ENCODE measurements at regions not wholly inside any gene's neighbourhood (a gene's known extent, or its start where the extent isn't known, plus 50 kb on each side); places are given as distances from the start of the nearest gene placed in this dataset.

- CTCF ChIA-PET (ENCODE audit: low intra/inter-chr PET ratio) = no interaction called here
Observed at GRCh38 chr13:39226359-39226758, 188.1 kb downstream of the NHLRC3 start.

GRCh38 chr13:39232401-39232980 is 194.2 kb downstream of the NHLRC3 start:
- in situ Hi-C loops (cut with MboI) = no loop called here
- Histone ChIP-seq H3K4me3 (no peak overlapping the region), H3K9me1 (ENCODE audit: control insufficient read depth, insufficient read depth, low read length) (no peaks in the 10 kb centered on the region), H3K36me3 (ENCODE audit: control insufficient read depth, insufficient read depth, low read length) (no peaks in the 10 kb centered on the region), H3K79me2 (ENCODE audit: control insufficient read depth, insufficient read depth, low read length) (no peaks in the 10 kb centered on the region), H3K9ac (ENCODE audit: insufficient read depth in 1 of 2, low read depth in 2 of 2, low read length in 2 of 2) (no peak overlapping the region), H3K4me1 (replicated peaks in 1 of 2; ENCODE audit: control insufficient read depth in 2 of 2, insufficient read depth in 2 of 2, low read length in 2 of 2) (no peaks in the 10 kb centered on the region), H4K20me1 (replicated peaks; ENCODE audit: control insufficient read depth, insufficient read depth, low read length) (no peaks in the 10 kb centered on the region), H3K27ac (ENCODE audit: extremely low read depth, low read depth, low read length) (no peak overlapping the region), H3K9me3 (replicated peaks; ENCODE audit: control insufficient read depth, insufficient read depth, low read depth, low read length) (no peaks in the 10 kb centered on the region), H3K27me3 (ENCODE audit: control insufficient read depth in 2 of 2, insufficient read depth in 2 of 2, low read length in 2 of 2) (no peaks in the 10 kb centered on the region), H3K4me2 (ENCODE audit: insufficient read depth, low read length) (no peak overlapping the region), H2AFZ (ENCODE audit: low read depth, low read length) (no peak overlapping the region)
- intact Hi-C loops (cut with micrococcal nuclease) = no loop called here
- ChIA-PET CTCF (ENCODE audit: low intra/inter-chr PET ratio) (interaction anchor here (0.6 kb wide), 1 partner anchor 1211 kb away, joined by 3 read pairs; no protein-coding TSS in a partner anchor), POLR2A (no interaction called here)
- BruUV-seq (replicated peaks) = no TSS peak
- no peak for ATAC-seq
- 0% methylated on average over 1 of the region's 1 CpG for WGBS (ENCODE audit: insufficient coverage, low coverage, missing lambda C conversion rate)
- FAIRE-seq = no peak
- DNase-seq (ENCODE audit: extremely low read depth in 1 of 4, low spot score in 3 of 4) = no peak
- TF ChIP-seq RAD21 (CRISPR knock-in tag; conservative IDR thresholded peaks at IDR 0.05 in 1 of 2, IDR thresholded peaks at IDR 0.05 in 1 of 2) (no peak), ID3 (CRISPR knock-in tag; IDR thresholded peaks at IDR 0.05) (no peak), ID3 (tag; IDR thresholded peaks at IDR 0.05) (no peak), SFPQ (IDR thresholded peaks at IDR 0.05; ENCODE audit: low read depth, low read length) (no peak), FOXA1 (IDR thresholded peaks at IDR 0.05; ENCODE audit: borderline replicate concordance) (no peak), CBX1 (IDR thresholded peaks at IDR 0.05; ENCODE audit: low read depth) (no peak), POLR2G (IDR thresholded peaks at IDR 0.05; ENCODE audit: low read depth, low read length) (no peak), FOSL1 (tag; conservative IDR thresholded peaks at IDR 0.05) (no peak), MAFK (IDR thresholded peaks at IDR 0.05; ENCODE audit: low read length) (no peak), BCOR (IDR thresholded peaks at IDR 0.05) (no peak), ZNF766 (CRISPR knock-in tag; conservative IDR thresholded peaks at IDR 0.05) (no peak), ZNF780A (CRISPR knock-in tag; IDR thresholded peaks at IDR 0.05) (no peak), ZKSCAN1 (IDR thresholded peaks at IDR 0.05; ENCODE audit: low read depth, low read length) (no peak), GABPA (tag; conservative IDR thresholded peaks at IDR 0.05; ENCODE audit: low read depth) (no peak)

More at GRCh38 chr13:39226359-39226758, 188.1 kb downstream of the NHLRC3 start:
- 0% methylated on average over 2 of the region's 3 CpGs for WGBS (ENCODE audit: insufficient coverage, low coverage, missing lambda C conversion rate)
- ATAC-seq (no peak), DNase-seq (ENCODE audit: extremely low read depth in 1 of 4, low spot score in 3 of 4) (no peak), FAIRE-seq (no peak)
- Histone ChIP-seq H3K79me2 (ENCODE audit: control insufficient read depth, insufficient read depth, low read length) (no peaks in the 10 kb centered on the region), H3K9ac (ENCODE audit: insufficient read depth in 1 of 2, low read depth in 2 of 2, low read length in 2 of 2) (no peak overlapping the region), H3K4me3 (no peak overlapping the region), H3K4me1 (replicated peaks in 1 of 2; ENCODE audit: control insufficient read depth in 2 of 2, insufficient read depth in 2 of 2, low read length in 2 of 2) (no peaks in the 10 kb centered on the region), H4K20me1 (replicated peaks; ENCODE audit: control insufficient read depth, insufficient read depth, low read length) (no peaks in the 10 kb centered on the region), H3K27ac (ENCODE audit: extremely low read depth, low read depth, low read length) (no peak overlapping the region), H3K36me3 (ENCODE audit: control insufficient read depth, insufficient read depth, low read length) (no peaks in the 10 kb centered on the region), H2AFZ (ENCODE audit: low read depth, low read length) (no peak overlapping the region), H3K9me1 (ENCODE audit: control insufficient read depth, insufficient read depth, low read length) (no peaks in the 10 kb centered on the region), H3K9me3 (replicated peaks; ENCODE audit: control insufficient read depth, insufficient read depth, low read depth, low read length) (no peaks in the 10 kb centered on the region), H3K4me2 (ENCODE audit: insufficient read depth, low read length) (no peak overlapping the region), H3K27me3 (ENCODE audit: control insufficient read depth in 2 of 2, insufficient read depth in 2 of 2, low read length in 2 of 2) (no peaks in the 10 kb centered on the region)
- in situ Hi-C loops (cut with MboI) (no loop called here), intact Hi-C loops (cut with micrococcal nuclease) (no loop called here)
- POLR2A ChIA-PET = no interaction called here
- BruUV-seq (replicated peaks) = no TSS peak
- TF ChIP-seq BRD4 (IDR thresholded peaks at IDR 0.05) (no peak), KLF1 (tag; IDR thresholded peaks at IDR 0.05) (no peak), KHSRP (IDR thresholded peaks at IDR 0.05) (no peak), ZNF717 (CRISPR knock-in tag; IDR thresholded peaks at IDR 0.05) (no peak)
